ENCODE measurements at regions not wholly inside any gene's neighbourhood (a gene's known extent, or its start where the extent isn't known, plus 50 kb on each side); places are given as distances from the start of the nearest gene placed in this dataset.

- no peak for DNase-seq (ENCODE audit: low spot score, unreplicated experiment)
- Mint-ChIP-seq H3K27ac (no peak overlapping the region), H3K4me3 (ENCODE audit: low read depth) (no peak overlapping the region), H3K27me3 (peaks cover 8% of the 10 kb centered on the region), H3K4me1 (ENCODE audit: low read depth) (no peaks in the 10 kb centered on the region), H3K9me3 (ENCODE audit: low read depth) (no peaks in the 10 kb centered on the region), H3K36me3 (ENCODE audit: insufficient read depth) (no peaks in the 10 kb centered on the region)
- TF ChIP-seq, protein P1, sequence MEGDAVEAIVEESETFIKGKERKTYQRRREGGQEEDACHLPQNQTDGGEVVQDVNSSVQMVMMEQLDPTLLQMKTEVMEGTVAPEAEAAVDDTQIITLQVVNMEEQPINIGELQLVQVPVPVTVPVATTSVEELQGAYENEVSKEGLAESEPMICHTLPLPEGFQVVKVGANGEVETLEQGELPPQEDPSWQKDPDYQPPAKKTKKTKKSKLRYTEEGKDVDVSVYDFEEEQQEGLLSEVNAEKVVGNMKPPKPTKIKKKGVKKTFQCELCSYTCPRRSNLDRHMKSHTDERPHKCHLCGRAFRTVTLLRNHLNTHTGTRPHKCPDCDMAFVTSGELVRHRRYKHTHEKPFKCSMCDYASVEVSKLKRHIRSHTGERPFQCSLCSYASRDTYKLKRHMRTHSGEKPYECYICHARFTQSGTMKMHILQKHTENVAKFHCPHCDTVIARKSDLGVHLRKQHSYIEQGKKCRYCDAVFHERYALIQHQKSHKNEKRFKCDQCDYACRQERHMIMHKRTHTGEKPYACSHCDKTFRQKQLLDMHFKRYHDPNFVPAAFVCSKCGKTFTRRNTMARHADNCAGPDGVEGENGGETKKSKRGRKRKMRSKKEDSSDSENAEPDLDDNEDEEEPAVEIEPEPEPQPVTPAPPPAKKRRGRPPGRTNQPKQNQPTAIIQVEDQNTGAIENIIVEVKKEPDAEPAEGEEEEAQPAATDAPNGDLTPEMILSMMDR (IDR thresholded peaks at IDR 0.05; ENCODE audit: unreplicated experiment) = no peak
Observed at GRCh38 chr13:109881347-109881725, 95.0 kb upstream of the IRS2 start.

DNA sequence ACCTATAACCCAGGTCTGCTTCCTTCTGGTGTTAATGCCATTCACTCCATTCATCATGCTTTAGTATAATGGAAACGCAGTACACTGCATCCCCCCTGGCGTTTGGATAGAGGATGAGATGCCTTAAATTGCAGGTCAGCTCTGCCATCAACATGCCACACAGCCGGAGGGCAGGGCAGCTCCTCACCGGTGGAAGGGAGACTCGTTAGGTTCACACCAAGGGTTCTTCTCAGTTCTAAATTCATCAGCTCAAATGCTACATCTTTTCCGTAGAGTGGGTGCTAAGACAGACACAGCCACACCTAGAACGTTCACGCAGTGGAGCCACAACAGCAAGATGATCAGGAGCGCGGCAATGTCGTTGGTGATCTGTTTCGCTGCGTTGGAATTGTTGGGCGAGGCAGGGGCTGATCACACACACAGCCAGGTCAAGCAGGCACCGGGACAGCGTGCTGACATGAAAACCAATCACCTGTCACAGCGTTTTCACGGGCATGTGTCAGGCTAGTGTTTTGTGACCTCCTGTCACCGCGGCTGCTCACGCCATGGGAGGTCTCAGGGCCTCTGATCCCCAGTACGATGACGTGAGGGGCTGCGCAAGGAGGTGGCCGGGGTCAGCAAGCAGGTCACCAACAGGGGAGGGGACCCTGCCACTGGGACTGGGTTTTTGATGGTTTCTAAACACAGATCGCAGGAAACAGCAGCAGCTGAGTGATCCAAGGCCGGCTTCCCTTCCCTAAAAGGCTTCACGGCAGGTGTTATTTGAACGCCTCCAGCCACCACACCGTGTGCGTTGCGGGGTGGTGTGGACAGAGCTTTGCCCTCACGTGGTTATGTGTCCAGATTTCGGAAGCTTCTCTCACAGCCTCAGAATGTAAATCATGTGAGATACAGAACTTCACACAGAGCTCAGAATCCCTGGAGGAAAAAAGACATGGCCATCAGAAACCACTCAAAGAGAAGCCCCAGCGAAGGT, 94.3 kb upstream of the IRS2 start:
- Mint-ChIP-seq H3K36me3 (ENCODE audit: insufficient read depth) (no peaks in the 10 kb centered on the region), H3K4me1 (ENCODE audit: low read depth) (no peaks in the 10 kb centered on the region), H3K9me3 (ENCODE audit: low read depth) (no peaks in the 10 kb centered on the region), H3K4me3 (ENCODE audit: low read depth) (no peak overlapping the region), H3K27me3 (peaks cover 6% of the 10 kb centered on the region), H3K27ac (no peak overlapping the region)
- TF ChIP-seq, protein P1 (IDR thresholded peaks at IDR 0.05; ENCODE audit: unreplicated experiment) = no peak
- DNase-seq (ENCODE audit: low spot score, unreplicated experiment) = no peak

DNA sequence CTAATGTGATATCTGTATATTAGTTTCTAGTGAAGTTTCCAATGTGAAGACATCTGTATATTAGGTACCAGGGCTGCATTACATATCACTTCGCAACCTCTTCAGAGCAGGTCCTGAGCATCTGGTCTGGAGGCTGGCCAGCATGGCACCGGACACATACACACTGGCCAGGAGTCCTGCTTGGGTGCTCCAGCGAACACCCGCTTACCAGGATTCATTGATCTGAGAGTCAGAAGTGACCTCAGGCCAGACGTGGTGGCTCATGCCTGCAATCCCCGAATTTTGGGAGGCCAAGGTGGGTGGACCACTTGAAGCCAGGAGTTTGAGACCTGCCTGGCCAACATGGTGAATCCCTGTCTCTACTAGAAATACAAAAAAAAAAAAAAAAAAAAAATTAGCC, 93.0 kb upstream of the IRS2 start:
- Mint-ChIP-seq H3K27ac (no peak overlapping the region), H3K4me3 (ENCODE audit: low read depth) (no peak overlapping the region), H3K9me3 (ENCODE audit: low read depth) (no peaks in the 10 kb centered on the region), H3K36me3 (ENCODE audit: insufficient read depth) (no peaks in the 10 kb centered on the region), H3K27me3 (peaks cover 4% of the 10 kb centered on the region), H3K4me1 (ENCODE audit: low read depth) (peaks cover 6% of the 10 kb centered on the region)
- no peak for DNase-seq (ENCODE audit: low spot score, unreplicated experiment)
- TF ChIP-seq, protein P1 (IDR thresholded peaks at IDR 0.05; ENCODE audit: unreplicated experiment) = no peak

GRCh38 chr13:109877809-109878208, 91.4 kb upstream of the IRS2 start:
- DNase-seq (ENCODE audit: low spot score, unreplicated experiment) = no peak
- TF ChIP-seq, protein P1 (IDR thresholded peaks at IDR 0.05; ENCODE audit: unreplicated experiment) = no peak
- Mint-ChIP-seq H3K4me3 (ENCODE audit: low read depth) (no peak overlapping the region), H3K27me3 (peaks cover 4% of the 10 kb centered on the region), H3K27ac (no peak overlapping the region), H3K36me3 (ENCODE audit: insufficient read depth) (no peaks in the 10 kb centered on the region), H3K9me3 (ENCODE audit: low read depth) (no peaks in the 10 kb centered on the region), H3K4me1 (ENCODE audit: low read depth) (peaks cover 11% of the 10 kb centered on the region)

GRCh38 chr13:109875746-109876145, 89.4 kb upstream of the IRS2 start:
- Mint-ChIP-seq H3K4me1 (ENCODE audit: low read depth) (peaks cover 16% of the 10 kb centered on the region), H3K4me3 (ENCODE audit: low read depth) (no peak overlapping the region), H3K36me3 (ENCODE audit: insufficient read depth) (no peaks in the 10 kb centered on the region), H3K9me3 (ENCODE audit: low read depth) (no peaks in the 10 kb centered on the region), H3K27me3 (peaks cover 4% of the 10 kb centered on the region), H3K27ac (no peak overlapping the region)
- TF ChIP-seq, protein P1 (IDR thresholded peaks at IDR 0.05; ENCODE audit: unreplicated experiment) = no peak
- DNase-seq (ENCODE audit: low spot score, unreplicated experiment) = no peak

All from progenitor cell of endocrine pancreas (in vitro differentiated cells).